Ascending aorta (tissue), 2 donors: ENCODE measurements at regions not wholly inside any gene's neighbourhood (a gene's known extent, or its start where the extent isn't known, plus 50 kb on each side); places are given as distances from the start of the nearest gene placed in this dataset.

Experiments used
- DNase-seq, 2 donors: peaks; one replicate each; pipeline ENCODE4 v3.0.0-alpha.2; 2019; ENCODE audit warnings: low spot score in 2 of 2
- H3K27ac ChIP-seq, 2 donors: fragments of 200-600 bp; sonication (generic); one replicate each; pipeline ENCODE4 v1.5.1; 2016 to 2017; ENCODE audit warnings: mild to moderate bottlenecking in 1 of 2
- H3K27me3 ChIP-seq: fragments of 200-600 bp; sonication (generic); one replicate; pipeline ENCODE4 v1.5.1; 2017
- H3K36me3 ChIP-seq, 2 donors: fragments of 200-600 bp; sonication (generic); one replicate each; pipeline ENCODE4 v1.5.1; 2016
- H3K4me1 ChIP-seq, 2 donors: fragments of 200-600 bp; sonication (generic); one replicate each; pipeline ENCODE4 v1.5.1; 2016 to 2017; ENCODE audit warnings: mild to moderate bottlenecking in 1 of 2
- H3K4me3 ChIP-seq, 2 donors: fragments of 200-600 bp; sonication (generic); one replicate each; pipeline ENCODE4 v1.5.1; 2016 to 2017; ENCODE audit warnings: mild to moderate bottlenecking in 1 of 2
- H3K9me3 ChIP-seq, 2 donors: fragments of 200-600 bp; sonication (generic); one replicate each; pipeline ENCODE4 v1.5.1; 2016
- CTCF ChIP-seq, 3 experiments: fragments of 200-600 bp in 2 of 3; fragments of 450-650 bp in 1 of 3; sonication (generic) in 2 of 3; IDR thresholded peaks; one replicate each; pipeline ENCODE4 v1.5.1; 2016 to 2019; ENCODE audit warnings: antibody characterized with exemption in 3 of 3, mild to moderate bottlenecking in 1 of 3, moderate library complexity in 1 of 3
- intact Hi-C: fragments of 100-400 bp; cut with DNase I; formaldehyde crosslinking; loops from one replicate; pipeline ENCODE4 v1.15.1; 2023

- H3K4me3 ChIP-seq, result no peak overlapping the region
- intact Hi-C loops, result no loop called here
- DNase-seq, result no peak
- H3K4me1 ChIP-seq, result no peaks in the 10 kb centered on the region
- no peaks in the 10 kb centered on the region for H3K27me3 ChIP-seq
- no peak overlapping the region for H3K27ac ChIP-seq
- H3K36me3 ChIP-seq, result no peaks in the 10 kb centered on the region
- TF ChIP-seq CTCF (IDR thresholded peaks at IDR 0.05), result no peak
- no peaks in the 10 kb centered on the region for H3K9me3 ChIP-seq
These were observed 393.2 kb upstream of the ZNF608 start for GRCh38 chr5:125139590-125139989.

GRCh38 chr5:125140220-125140619 is 393.8 kb upstream of the ZNF608 start:
- Histone ChIP-seq H3K36me3 (no peaks in the 10 kb centered on the region), H3K27me3 (no peaks in the 10 kb centered on the region), H3K4me1 (no peaks in the 10 kb centered on the region), H3K27ac (no peak overlapping the region), H3K4me3 (no peak overlapping the region), H3K9me3 (no peaks in the 10 kb centered on the region)
- no peak for TF ChIP-seq CTCF (IDR thresholded peaks at IDR 0.05)
- intact Hi-C loops, result no loop called here
- no peak for DNase-seq

GRCh38 chr5:125140855-125141254 is 394.4 kb upstream of the ZNF608 start:
- no peaks in the 10 kb centered on the region for H3K4me1 ChIP-seq
- H3K27ac ChIP-seq, result no peak overlapping the region
- no peak for TF ChIP-seq CTCF (IDR thresholded peaks at IDR 0.05)
- no peak for DNase-seq
- H3K27me3 ChIP-seq, result no peaks in the 10 kb centered on the region
- no peaks in the 10 kb centered on the region for H3K9me3 ChIP-seq
- intact Hi-C loops, result no loop called here
- no peaks in the 10 kb centered on the region for H3K36me3 ChIP-seq
- H3K4me3 ChIP-seq, result no peak overlapping the region

GRCh38 chr5:125142458-125142857 is 396.0 kb upstream of the ZNF608 start:
- no peak for DNase-seq
- intact Hi-C loops, result no loop called here
- Histone ChIP-seq H3K4me1 (no peaks in the 10 kb centered on the region), H3K27me3 (no peaks in the 10 kb centered on the region), H3K4me3 (no peak overlapping the region), H3K36me3 (no peaks in the 10 kb centered on the region), H3K27ac (no peak overlapping the region), H3K9me3 (no peaks in the 10 kb centered on the region)
- TF ChIP-seq CTCF (IDR thresholded peaks at IDR 0.05), result no peak

GRCh38 chr5:125143011-125143410 is 396.6 kb upstream of the ZNF608 start:
- TF ChIP-seq CTCF (IDR thresholded peaks at IDR 0.05), result no peak
- H3K36me3 ChIP-seq, result no peaks in the 10 kb centered on the region
- no peak for DNase-seq
- no peaks in the 10 kb centered on the region for H3K27me3 ChIP-seq
- no peak overlapping the region for H3K4me3 ChIP-seq
- intact Hi-C loops, result no loop called here
- no peak overlapping the region for H3K27ac ChIP-seq
- no peaks in the 10 kb centered on the region for H3K9me3 ChIP-seq
- H3K4me1 ChIP-seq, result no peaks in the 10 kb centered on the region

GRCh38 chr5:125148076-125148475 is 401.6 kb upstream of the ZNF608 start:
- Histone ChIP-seq H3K27ac (no peak overlapping the region), H3K4me3 (no peak overlapping the region), H3K9me3 (no peaks in the 10 kb centered on the region), H3K27me3 (no peaks in the 10 kb centered on the region), H3K4me1 (no peaks in the 10 kb centered on the region), H3K36me3 (no peaks in the 10 kb centered on the region)
- no peak for TF ChIP-seq CTCF (IDR thresholded peaks at IDR 0.05)
- DNase-seq, result no peak
- intact Hi-C loops, result no loop called here
